Astrocyte (in vitro differentiated cells and primary cell): ENCODE measurements at regions not wholly inside any gene's neighbourhood (a gene's known extent, or its start where the extent isn't known, plus 50 kb on each side); places are given as distances from the start of the nearest gene placed in this dataset.

ENCODE experiments used
- EZH2 ChIP-seq: IDR thresholded peaks from 2 replicates; pipeline ENCODE4 v1.6.1; 2012; ENCODE audit warnings: mild to moderate bottlenecking, low read length, inconsistent platforms; ENCODE audit not compliant: insufficient read depth
- TF ChIP-seq, protein P1 (sequence below): IDR thresholded peaks from 2 replicates; pipeline ENCODE4 v1.5.1; 2011; ENCODE audit warnings: low read depth, mild to moderate bottlenecking, inconsistent platforms, low read length, moderate library complexity; ENCODE audit not compliant: insufficient read depth

DNA sequence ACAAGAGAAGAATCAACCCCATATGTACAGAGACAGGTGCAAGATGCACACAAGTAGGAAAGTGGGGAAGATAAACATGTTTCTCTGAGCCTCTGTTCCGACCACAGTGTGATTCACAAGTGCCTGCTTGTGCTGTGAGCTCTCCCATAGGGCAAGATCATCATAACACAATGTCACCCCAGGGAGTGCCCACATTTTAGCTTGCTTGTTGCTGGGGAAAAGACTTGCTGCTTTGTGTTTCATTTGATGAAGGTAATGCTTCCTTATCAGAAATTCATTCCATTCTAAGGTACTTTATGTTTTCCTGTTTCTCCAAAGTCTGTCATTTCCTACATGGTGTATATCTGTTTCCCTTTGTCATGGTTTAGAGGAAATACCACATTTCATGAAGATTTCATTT is 304.5 kb upstream of the DIPK2B start:
- TF ChIP-seq EZH2 = no peak
- TF ChIP-seq, protein P1, sequence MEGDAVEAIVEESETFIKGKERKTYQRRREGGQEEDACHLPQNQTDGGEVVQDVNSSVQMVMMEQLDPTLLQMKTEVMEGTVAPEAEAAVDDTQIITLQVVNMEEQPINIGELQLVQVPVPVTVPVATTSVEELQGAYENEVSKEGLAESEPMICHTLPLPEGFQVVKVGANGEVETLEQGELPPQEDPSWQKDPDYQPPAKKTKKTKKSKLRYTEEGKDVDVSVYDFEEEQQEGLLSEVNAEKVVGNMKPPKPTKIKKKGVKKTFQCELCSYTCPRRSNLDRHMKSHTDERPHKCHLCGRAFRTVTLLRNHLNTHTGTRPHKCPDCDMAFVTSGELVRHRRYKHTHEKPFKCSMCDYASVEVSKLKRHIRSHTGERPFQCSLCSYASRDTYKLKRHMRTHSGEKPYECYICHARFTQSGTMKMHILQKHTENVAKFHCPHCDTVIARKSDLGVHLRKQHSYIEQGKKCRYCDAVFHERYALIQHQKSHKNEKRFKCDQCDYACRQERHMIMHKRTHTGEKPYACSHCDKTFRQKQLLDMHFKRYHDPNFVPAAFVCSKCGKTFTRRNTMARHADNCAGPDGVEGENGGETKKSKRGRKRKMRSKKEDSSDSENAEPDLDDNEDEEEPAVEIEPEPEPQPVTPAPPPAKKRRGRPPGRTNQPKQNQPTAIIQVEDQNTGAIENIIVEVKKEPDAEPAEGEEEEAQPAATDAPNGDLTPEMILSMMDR = no peak
